Panc1 (cell line): ENCODE measurements at regions not wholly inside any gene's neighbourhood (a gene's known extent, or its start where the extent isn't known, plus 50 kb on each side); places are given as distances from the start of the nearest gene placed in this dataset.
"Not testable (repeated sequence)": the region's sequence is repeated elsewhere in the genome, so short reads cannot be mapped to it uniquely, and the experiment has no call there.

Experiments used
- CTCF ChIP-seq: fragments of 450-650 bp; IDR thresholded peaks from 2 replicates; pipeline ENCODE4 v1.5.1; 2017; ENCODE audit warnings: mild to moderate bottlenecking
- POLR2AphosphoS5 ChIP-seq: IDR thresholded peaks from 2 replicates; pipeline ENCODE4 v1.6.1; 2012; ENCODE audit warnings: mild to moderate bottlenecking, low read depth, low read length, moderate library complexity
- REST ChIP-seq, 2 experiments: IDR thresholded peaks; 2 replicates each; pipeline ENCODE4 v1.6.1; 2011 to 2012; ENCODE audit warnings: low read depth in 2 of 2, control low read depth in 1 of 2, low read length in 1 of 2, mild to moderate bottlenecking in 1 of 2, moderate library complexity in 1 of 2; ENCODE audit not compliant: insufficient read depth in 1 of 2
- TCF7L2 ChIP-seq: IDR thresholded peaks from 2 replicates; pipeline ENCODE4 v1.6.1; 2011; ENCODE audit warnings: mild to moderate bottlenecking, low read depth, low read length, inconsistent platforms

GRCh38 chr17:20840453-20840852 is 202.4 kb downstream of the USP22 start:
- TF ChIP-seq CTCF; POLR2AphosphoS5; TCF7L2; REST (IDR thresholded peaks at IDR 0.05; ENCODE audit: insufficient read depth in 1 of 2, low read depth in 2 of 2, low read length in 1 of 2): not testable (repeated sequence)
